HCT116 (cell line): ENCODE measurements at regions not wholly inside any gene's neighbourhood (a gene's known extent, or its start where the extent isn't known, plus 50 kb on each side); places are given as distances from the start of the nearest gene placed in this dataset.

Source experiments
- ATAC-seq: fragments of 200-7000 bp; cut with Tn5 transposase; 2 replicates; pipeline ENCODE4 v1.9.1; 2020; ENCODE audit warnings: mild to moderate bottlenecking, moderate library complexity
- BruUV-seq: library from RNA; stranded (reverse); fragments of 400-500 nt; replicated peaks from 2 replicates; lab custom pipeline; 2021; lab: Mats Ljungman, UMichigan
- CTCF ChIA-PET: fragments of 300-600 bp; sonication (Branson Sonifier 250); formaldehyde crosslinking; loops from one replicate; lab custom pipeline; 2021; ENCODE audit warnings: antibody characterized with exemption; lab: Charles Lee
- POLR2A ChIA-PET: fragments of 300-600, 350-600 bp; sonication (Branson Sonifier 250); formaldehyde crosslinking; loops from one replicate; lab custom pipeline; 2021; ENCODE audit warnings: antibody characterized with exemption; lab: Charles Lee
- RAD21 ChIA-PET, 2 experiments: fragments of 300-600 bp; sonication (Branson Sonifier 250); formaldehyde crosslinking; loops; one replicate each; lab custom pipeline; 2023; ENCODE audit warnings: low total read pairs in 2 of 2; ENCODE audit not compliant: uncharacterized antibody in 2 of 2, unreplicated experiment in 2 of 2, low non-redundant PET in 1 of 2; lab: Charles Lee
- DNase-seq: peaks from one replicate; pipeline ENCODE4 v3.0.0-alpha.2; 2010; ENCODE audit warnings: low read depth, low spot score
- H2AFZ ChIP-seq: fragments of 200-600 bp; shearing (Covaris generic), sonication (generic); 2 replicates; pipeline ENCODE4 v1.6.1; 2017; ENCODE audit warnings: low read depth, mixed run types, mixed read lengths, antibody characterized with exemption, low read length; ENCODE audit not compliant: poor library complexity, severe bottlenecking
- H3K27ac ChIP-seq: 2 replicates; pipeline ENCODE4 v1.5.1; 2012; ENCODE audit warnings: low read depth, low read length
- H3K27me3 ChIP-seq: fragments of 200-600 bp; sonication (generic); 2 replicates; pipeline ENCODE4 v1.6.1; 2016; ENCODE audit warnings: mixed run types, low read length, mixed read lengths; ENCODE audit not compliant: insufficient read depth
- H3K36me3 ChIP-seq, 2 experiments: fragments of 200-500 bp in 1 of 2; fragments of 200-600 bp in 1 of 2; sonication (Bioruptor generic) in 1 of 2; sonication (generic) in 1 of 2; 2 replicates each; pipeline versions ENCODE4 v1.5.1 to v1.6.1; 2014 to 2016; ENCODE audit warnings: low read length in 2 of 2, inconsistent platforms in 1 of 2, mixed read lengths in 1 of 2, mixed run types in 1 of 2; ENCODE audit not compliant: insufficient read depth in 2 of 2, control insufficient read depth in 1 of 2
- H3K4me1 ChIP-seq, 2 experiments: fragments of 200-600 bp in 1 of 2; sonication (generic) in 1 of 2; 2 replicates each; pipeline versions ENCODE4 v1.5.1 to v1.6.1; 2012 to 2017; ENCODE audit warnings: low read length in 2 of 2, inconsistent platforms in 1 of 2, mild to moderate bottlenecking in 1 of 2, mixed read lengths in 1 of 2, mixed run types in 1 of 2, moderate library complexity in 1 of 2; ENCODE audit not compliant: insufficient read depth in 2 of 2, control insufficient read depth in 1 of 2
- H3K4me2 ChIP-seq: fragments of 200-600 bp; sonication (generic); 2 replicates; pipeline ENCODE4 v1.6.1; 2017; ENCODE audit warnings: mixed run types, low read length, mixed read lengths
- H3K4me3 ChIP-seq, 2 experiments: fragments of 200-600 bp in 1 of 2; sonication (generic) in 1 of 2; replicated peaks in 1 of 2; 2 replicates each; pipeline ENCODE4 v1.5.1; 2011 to 2016; ENCODE audit warnings: low read length in 2 of 2, control low read depth in 1 of 2, low read depth in 1 of 2, mild to moderate bottlenecking in 1 of 2, mixed read lengths in 1 of 2, mixed run types in 1 of 2
- H3K79me2 ChIP-seq: fragments of 200-600 bp; sonication (generic); 2 replicates; pipeline ENCODE4 v1.6.1; 2017; ENCODE audit warnings: mild to moderate bottlenecking, mixed run types, low read length, moderate library complexity, mixed read lengths; ENCODE audit not compliant: insufficient read depth
- H3K9ac ChIP-seq: fragments of 200-600 bp; sonication (generic); 2 replicates; pipeline ENCODE4 v1.6.1; 2016; ENCODE audit warnings: low read length, mixed read lengths
- H3K9me2 ChIP-seq: fragments of 200-600 bp; sonication (generic), shearing (Covaris generic); 2 replicates; pipeline ENCODE4 v1.6.1; 2017; ENCODE audit warnings: mixed run types, mild to moderate bottlenecking, moderate library complexity; ENCODE audit not compliant: insufficient read depth
- H3K9me3 ChIP-seq, 2 experiments: fragments of 200-500 bp in 1 of 2; fragments of 200-600 bp in 1 of 2; sonication (Bioruptor generic) in 1 of 2; sonication (generic) in 1 of 2; 2 replicates each; pipeline ENCODE4 v1.6.1; 2014 to 2017; ENCODE audit warnings: low read length in 2 of 2, mixed read lengths in 2 of 2, inconsistent platforms in 1 of 2, low read depth in 1 of 2, mild to moderate bottlenecking in 1 of 2, mixed run types in 1 of 2, moderate library complexity in 1 of 2; ENCODE audit not compliant: control insufficient read depth in 1 of 2, insufficient read depth in 1 of 2
- H4K20me1 ChIP-seq: fragments of 200-600 bp; sonication (generic), shearing (Covaris generic); 2 replicates; pipeline ENCODE4 v1.6.1; 2017; ENCODE audit warnings: mixed run types, mild to moderate bottlenecking, moderate library complexity; ENCODE audit not compliant: insufficient read depth
- CBX3 ChIP-seq: IDR thresholded peaks from 2 replicates; pipeline ENCODE4 v1.6.1; 2012; ENCODE audit warnings: low read depth
- EGR1 ChIP-seq: IDR thresholded peaks from 2 replicates; pipeline ENCODE4 v1.6.1; 2012; ENCODE audit warnings: low read depth
- EZH2phosphoT487 ChIP-seq: fragments of 200-600 bp; IDR thresholded peaks from 2 replicates; pipeline ENCODE4 v1.6.1; 2018; ENCODE audit warnings: antibody characterized with exemption, borderline replicate concordance
- MAX ChIP-seq: IDR thresholded peaks from 2 replicates; pipeline ENCODE4 v1.6.1; 2012
- POLR2A ChIP-seq: IDR thresholded peaks from 2 replicates; pipeline ENCODE4 v1.7.0; 2011; ENCODE audit warnings: borderline replicate concordance; ENCODE audit not compliant: insufficient read depth, insufficient read length; ENCODE audit errors: extremely low read depth
- RAD21 ChIP-seq: IDR thresholded peaks from 2 replicates; pipeline ENCODE4 v1.6.1; 2012; ENCODE audit warnings: low read depth, mild to moderate bottlenecking
- REST ChIP-seq: IDR thresholded peaks from 2 replicates; pipeline ENCODE4 v1.6.1; 2012; ENCODE audit warnings: low read depth
- YY1 ChIP-seq: IDR thresholded peaks from 2 replicates; pipeline ENCODE4 v1.6.1; 2011; ENCODE audit warnings: low read length, low read depth, moderate library complexity, mild to moderate bottlenecking; ENCODE audit not compliant: insufficient replicate concordance; ENCODE audit errors: extremely low read depth
- ZBTB33 ChIP-seq: IDR thresholded peaks from 2 replicates; pipeline ENCODE4 v1.6.1; 2011; ENCODE audit warnings: mild to moderate bottlenecking, low read length, moderate library complexity; ENCODE audit not compliant: insufficient replicate concordance; ENCODE audit errors: extremely low read depth
- ZFX ChIP-seq: fragments of 450-650 bp; IDR thresholded peaks from 2 replicates; pipeline ENCODE4 v1.6.1; 2017
- ZNF274 ChIP-seq: fragments of 200-500 bp; sonication (Bioruptor generic); IDR thresholded peaks from 2 replicates; pipeline ENCODE4 v1.6.1; 2014; ENCODE audit warnings: mild to moderate bottlenecking, low read depth, low read length, inconsistent platforms
- intact Hi-C: fragments of 100-400 bp; cut with micrococcal nuclease; formaldehyde crosslinking; loops from 2 replicates; pipeline ENCODE4 v1.10.0; 2022

GRCh38 chr2:142199073-142199472, 68.3 kb upstream of the LRP1B start:
- H3K9ac ChIP-seq = no peak overlapping the region
- H3K9me3 ChIP-seq = no peaks in the 10 kb centered on the region
- H3K27ac ChIP-seq = no peak overlapping the region
- no peak overlapping the region for H3K4me3 ChIP-seq
- TF ChIP-seq RAD21 (no peak), ZFX (no peak), CBX3 (no peak), EZH2phosphoT487 (no peak), YY1 (no peak), REST (no peak), POLR2A (no peak), MAX (no peak), EGR1 (no peak), ZNF274 (no peak), ZBTB33 (no peak)
- TF ChIP-seq, all 23 proteins: peak for 0
- CTCF ChIA-PET = no interaction called here
- Histone ChIP-seq H3K27me3 (no peaks in the 10 kb centered on the region), H4K20me1 (no peaks in the 10 kb centered on the region), H2AFZ (no peak overlapping the region), H3K36me3 (no peaks in the 10 kb centered on the region), H3K4me1 (no peaks in the 10 kb centered on the region), H3K4me2 (no peak overlapping the region), H3K79me2 (no peaks in the 10 kb centered on the region), H3K9me2 (no peaks in the 10 kb centered on the region)
- intact Hi-C loops = no loop called here
- no TSS peak for BruUV-seq
- RAD21 ChIA-PET = no interaction called here
- ATAC-seq (no peak), DNase-seq (no peak)
- POLR2A ChIA-PET = interaction anchor here (0.9 kb wide), 1 partner anchor 14 kb away, joined by 3 read pairs; no protein-coding TSS in a partner anchor
